Liver (tissue), 8 donors: ENCODE measurements at regions not wholly inside any gene's neighbourhood (a gene's known extent, or its start where the extent isn't known, plus 50 kb on each side); places are given as distances from the start of the nearest gene placed in this dataset.

Experiments used
- DNase-seq: peaks from one replicate; pipeline ENCODE4 v3.0.0-alpha.2; 2017; ENCODE audit warnings: low spot score
- H3K27ac ChIP-seq, 2 donors: one replicate each; pipeline ENCODE4 v1.7.0; 2013; ENCODE audit warnings: inconsistent platforms in 2 of 2, low read length in 2 of 2, control low read depth in 1 of 2, low read depth in 1 of 2, mild to moderate bottlenecking in 1 of 2
- H3K27me3 ChIP-seq, 4 donors: one replicate each; pipeline versions ENCODE4 v1.6.1 to v1.7.0; 2013; ENCODE audit warnings: low read length in 3 of 4, inconsistent platforms in 1 of 4, mild to moderate bottlenecking in 1 of 4, moderate library complexity in 1 of 4; ENCODE audit not compliant: control insufficient read depth in 4 of 4, insufficient read depth in 4 of 4
- H3K36me3 ChIP-seq, 4 donors: one replicate each; pipeline versions ENCODE4 v1.6.1 to v1.7.0; 2013; ENCODE audit warnings: low read length in 3 of 4, mild to moderate bottlenecking in 3 of 4, low read depth in 1 of 4, moderate library complexity in 1 of 4; ENCODE audit not compliant: control insufficient read depth in 4 of 4, insufficient read depth in 3 of 4
- H3K4me1 ChIP-seq, 4 donors: one replicate each; pipeline versions ENCODE4 v1.6.1 to v1.7.0; 2013; ENCODE audit warnings: low read length in 3 of 4, mild to moderate bottlenecking in 3 of 4, moderate library complexity in 1 of 4; ENCODE audit not compliant: control insufficient read depth in 4 of 4, insufficient read depth in 4 of 4
- H3K4me3 ChIP-seq, 3 donors: one replicate each; pipeline versions ENCODE4 v1.6.1 to v1.7.0; 2013; ENCODE audit warnings: low read length in 3 of 3, control low read depth in 1 of 3, low read depth in 1 of 3, mild to moderate bottlenecking in 1 of 3
- H3K9ac ChIP-seq, 2 donors: one replicate each; pipeline ENCODE4 v1.7.0; 2013; ENCODE audit warnings: low read length in 2 of 2, mild to moderate bottlenecking in 2 of 2, moderate library complexity in 2 of 2, control low read depth in 1 of 2, low read depth in 1 of 2
- H3K9me3 ChIP-seq, 4 donors: one replicate each; pipeline versions ENCODE4 v1.6.1 to v1.7.0; 2013; ENCODE audit warnings: low read length in 3 of 4; ENCODE audit not compliant: control insufficient read depth in 4 of 4
- EGR1 ChIP-seq, 2 donors: IDR thresholded peaks; 2 replicates each; pipeline ENCODE4 v1.6.1; 2016 to 2018; ENCODE audit warnings: antibody characterized with exemption in 2 of 2, low read depth in 2 of 2
- FOXA1 ChIP-seq: IDR thresholded peaks from 2 replicates; pipeline ENCODE4 v1.6.1; 2016; ENCODE audit warnings: antibody characterized with exemption
- FOXA2 ChIP-seq: IDR thresholded peaks from 2 replicates; pipeline ENCODE4 v1.6.1; 2016; ENCODE audit warnings: antibody characterized with exemption
- GABPA ChIP-seq, 2 donors: IDR thresholded peaks in 1 of 2; conservative IDR thresholded peaks in 1 of 2; 2 replicates each; pipeline ENCODE4 v1.6.1; 2016; ENCODE audit warnings: antibody characterized with exemption in 2 of 2, mild to moderate bottlenecking in 1 of 2, moderate library complexity in 1 of 2
- HNF4A ChIP-seq, 2 donors: conservative IDR thresholded peaks; 2 replicates each; pipeline ENCODE4 v1.6.1; 2016; ENCODE audit warnings: antibody characterized with exemption in 2 of 2, mild to moderate bottlenecking in 2 of 2
- HNF4G ChIP-seq: IDR thresholded peaks from 2 replicates; pipeline ENCODE4 v1.6.1; 2016; ENCODE audit warnings: antibody characterized with exemption
- JUND ChIP-seq, 2 donors: IDR thresholded peaks; 2 replicates each; pipeline ENCODE4 v1.6.1; 2016; ENCODE audit warnings: antibody characterized with exemption in 2 of 2
- NR2F2 ChIP-seq: IDR thresholded peaks from 2 replicates; pipeline ENCODE4 v1.6.1; 2016; ENCODE audit warnings: antibody characterized with exemption
- RAD21 ChIP-seq, 2 donors: IDR thresholded peaks; 2 replicates each; pipeline ENCODE4 v1.6.1; 2016; ENCODE audit warnings: antibody characterized with exemption in 2 of 2, mild to moderate bottlenecking in 2 of 2
- RXRA ChIP-seq, 2 donors: IDR thresholded peaks; 2 replicates each; pipeline ENCODE4 v1.6.1; 2017 to 2018; ENCODE audit warnings: antibody characterized with exemption in 2 of 2, mild to moderate bottlenecking in 1 of 2
- SP1 ChIP-seq: IDR thresholded peaks from 2 replicates; pipeline ENCODE4 v1.6.1; 2018; ENCODE audit warnings: antibody characterized with exemption, mild to moderate bottlenecking
- TAF1 ChIP-seq: conservative IDR thresholded peaks from 2 replicates; pipeline ENCODE4 v1.6.1; 2016; ENCODE audit warnings: antibody characterized with exemption, mild to moderate bottlenecking
- YY1 ChIP-seq: IDR thresholded peaks from 2 replicates; pipeline ENCODE4 v1.6.1; 2016; ENCODE audit warnings: antibody characterized with exemption, mild to moderate bottlenecking
- WGBS: extraction: QIAGEN DNeasy Blood & Tissue Kit; methylation state at CpG from one replicate; pipeline ENCODE4 v1.1.7; 2013; 5-methylcytosine and 5-hydroxymethylcytosine counted together
- TF ChIP-seq, protein P1 (sequence below): fragments of 150-350 bp; IDR thresholded peaks from 2 replicates; pipeline ENCODE4 v1.5.1; 2017; ENCODE audit warnings: improper control_type of control experiment, low read depth, low read length; ENCODE audit not compliant: missing input control
- TF ChIP-seq, protein P2 (sequence below): IDR thresholded peaks from 2 replicates; pipeline ENCODE4 v1.6.1; 2016; ENCODE audit warnings: antibody characterized with exemption
- TF ChIP-seq, protein P3 (sequence below): IDR thresholded peaks from 2 replicates; pipeline ENCODE4 v1.6.1; 2016; ENCODE audit warnings: antibody characterized with exemption, mild to moderate bottlenecking
- TF ChIP-seq, protein P4 (sequence below): IDR thresholded peaks from 2 replicates; pipeline ENCODE4 v1.6.1; 2016; ENCODE audit warnings: antibody characterized with exemption
- donor health status: healthy.
- donor health status: healthy.
- donor health status: healthy.
- donor health status: healthy.
- donor health status: healthy.

DNA sequence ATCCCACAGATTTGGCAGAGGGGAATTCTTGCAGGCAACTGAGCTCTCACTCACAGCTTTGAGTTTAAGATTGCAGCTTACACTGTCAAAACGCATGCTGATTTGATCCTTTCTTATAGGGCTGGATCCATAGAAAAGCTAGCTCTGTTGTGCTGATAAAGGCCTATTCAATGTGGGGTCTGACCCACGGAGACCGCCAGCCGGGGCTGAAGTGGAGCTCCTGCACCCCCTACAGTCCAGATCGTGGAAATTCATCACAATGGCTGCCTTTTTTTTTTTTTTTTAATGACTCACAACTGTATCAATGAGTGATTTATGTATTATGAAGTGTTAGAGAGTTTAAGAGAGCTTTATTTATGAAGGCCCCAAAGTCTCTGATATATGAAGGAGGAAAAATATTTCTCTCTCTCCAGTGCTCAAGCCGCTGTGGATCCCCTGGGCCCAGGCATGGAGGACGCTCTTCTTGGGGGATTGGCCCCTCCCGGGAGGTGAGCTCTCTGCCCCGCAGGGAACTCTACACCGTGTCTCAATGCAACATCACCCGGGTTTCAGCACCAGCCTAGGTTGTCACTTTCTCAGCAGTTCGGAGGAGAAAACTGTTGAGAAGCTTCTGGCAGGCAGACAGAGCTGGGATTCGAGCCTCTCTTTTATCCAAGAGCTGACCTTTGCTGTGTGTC, 700.2 kb downstream of the IRX1 start:
- Histone ChIP-seq H3K9ac (no peak overlapping the region), H3K4me3 (no peak overlapping the region), H3K27ac (no peak overlapping the region), H3K4me1 (no peaks in the 10 kb centered on the region), H3K27me3 (peaks cover 0 to 7% (median 0%) of the 10 kb centered on the region in 4 donors), H3K36me3 (no peaks in the 10 kb centered on the region), H3K9me3 (peaks cover 0 to 1% (median 0%) of the 10 kb centered on the region in 4 donors)
- no peak for DNase-seq
- TF ChIP-seq HNF4G (no peak), GABPA (IDR thresholded peaks at IDR 0.05 in 1 of 2, conservative IDR thresholded peaks at IDR 0.05 in 1 of 2) (no peak), RAD21 (IDR thresholded peaks at IDR 0.05) (peak; percentile 8 to 19), FOXA1 (no peak)
- 28% methylated on average over 13 of the region's 13 CpGs for WGBS

DNA sequence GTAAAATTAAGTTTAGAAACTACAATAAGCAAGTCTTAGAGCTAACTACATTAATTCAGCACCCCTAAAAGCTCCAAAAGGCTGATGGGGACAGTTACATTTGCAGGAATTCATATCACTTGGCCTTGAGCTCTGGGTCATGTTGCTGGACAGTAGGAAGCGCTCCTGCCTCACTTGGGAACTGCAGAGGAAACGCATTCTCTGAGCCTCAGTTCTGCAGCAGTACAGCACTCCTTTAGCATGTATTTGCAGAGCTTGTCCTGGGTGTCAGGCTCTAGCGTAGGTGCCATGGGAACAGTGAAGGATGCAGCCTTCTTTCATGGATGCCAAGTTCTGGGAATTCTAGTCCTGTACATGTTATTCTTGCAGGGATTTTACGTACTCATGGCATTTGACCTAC, 710.4 kb downstream of the IRX1 start:
- no peaks in the 10 kb centered on the region for H3K9me3 ChIP-seq
- 72% methylated on average over 4 of the region's 4 CpGs for WGBS
- H3K4me1 ChIP-seq, result no peaks in the 10 kb centered on the region
- no peaks in the 10 kb centered on the region for H3K36me3 ChIP-seq
- H3K27me3 ChIP-seq, result no peaks in the 10 kb centered on the region
- H3K4me3 ChIP-seq, result no peak overlapping the region
- no peak for TF ChIP-seq EGR1 (IDR thresholded peaks at IDR 0.05; ENCODE audit: low read depth in 2 of 2)
- no peak for TF ChIP-seq JUND (IDR thresholded peaks at IDR 0.05)
- TF ChIP-seq SP1, result no peak
- no peak for TF ChIP-seq NR2F2
- TF ChIP-seq YY1, result no peak
- TF ChIP-seq, protein P1, sequence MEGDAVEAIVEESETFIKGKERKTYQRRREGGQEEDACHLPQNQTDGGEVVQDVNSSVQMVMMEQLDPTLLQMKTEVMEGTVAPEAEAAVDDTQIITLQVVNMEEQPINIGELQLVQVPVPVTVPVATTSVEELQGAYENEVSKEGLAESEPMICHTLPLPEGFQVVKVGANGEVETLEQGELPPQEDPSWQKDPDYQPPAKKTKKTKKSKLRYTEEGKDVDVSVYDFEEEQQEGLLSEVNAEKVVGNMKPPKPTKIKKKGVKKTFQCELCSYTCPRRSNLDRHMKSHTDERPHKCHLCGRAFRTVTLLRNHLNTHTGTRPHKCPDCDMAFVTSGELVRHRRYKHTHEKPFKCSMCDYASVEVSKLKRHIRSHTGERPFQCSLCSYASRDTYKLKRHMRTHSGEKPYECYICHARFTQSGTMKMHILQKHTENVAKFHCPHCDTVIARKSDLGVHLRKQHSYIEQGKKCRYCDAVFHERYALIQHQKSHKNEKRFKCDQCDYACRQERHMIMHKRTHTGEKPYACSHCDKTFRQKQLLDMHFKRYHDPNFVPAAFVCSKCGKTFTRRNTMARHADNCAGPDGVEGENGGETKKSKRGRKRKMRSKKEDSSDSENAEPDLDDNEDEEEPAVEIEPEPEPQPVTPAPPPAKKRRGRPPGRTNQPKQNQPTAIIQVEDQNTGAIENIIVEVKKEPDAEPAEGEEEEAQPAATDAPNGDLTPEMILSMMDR, result no peak
- TF ChIP-seq, protein P2, sequence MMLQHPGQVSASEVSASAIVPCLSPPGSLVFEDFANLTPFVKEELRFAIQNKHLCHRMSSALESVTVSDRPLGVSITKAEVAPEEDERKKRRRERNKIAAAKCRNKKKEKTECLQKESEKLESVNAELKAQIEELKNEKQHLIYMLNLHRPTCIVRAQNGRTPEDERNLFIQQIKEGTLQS, result no peak
- no peak for TF ChIP-seq RAD21 (IDR thresholded peaks at IDR 0.05)
- TF ChIP-seq FOXA1, result no peak
- no peak for TF ChIP-seq HNF4A (conservative IDR thresholded peaks at IDR 0.05)
- TF ChIP-seq GABPA (IDR thresholded peaks at IDR 0.05 in 1 of 2, conservative IDR thresholded peaks at IDR 0.05 in 1 of 2), result no peak
- TF ChIP-seq, protein P3, sequence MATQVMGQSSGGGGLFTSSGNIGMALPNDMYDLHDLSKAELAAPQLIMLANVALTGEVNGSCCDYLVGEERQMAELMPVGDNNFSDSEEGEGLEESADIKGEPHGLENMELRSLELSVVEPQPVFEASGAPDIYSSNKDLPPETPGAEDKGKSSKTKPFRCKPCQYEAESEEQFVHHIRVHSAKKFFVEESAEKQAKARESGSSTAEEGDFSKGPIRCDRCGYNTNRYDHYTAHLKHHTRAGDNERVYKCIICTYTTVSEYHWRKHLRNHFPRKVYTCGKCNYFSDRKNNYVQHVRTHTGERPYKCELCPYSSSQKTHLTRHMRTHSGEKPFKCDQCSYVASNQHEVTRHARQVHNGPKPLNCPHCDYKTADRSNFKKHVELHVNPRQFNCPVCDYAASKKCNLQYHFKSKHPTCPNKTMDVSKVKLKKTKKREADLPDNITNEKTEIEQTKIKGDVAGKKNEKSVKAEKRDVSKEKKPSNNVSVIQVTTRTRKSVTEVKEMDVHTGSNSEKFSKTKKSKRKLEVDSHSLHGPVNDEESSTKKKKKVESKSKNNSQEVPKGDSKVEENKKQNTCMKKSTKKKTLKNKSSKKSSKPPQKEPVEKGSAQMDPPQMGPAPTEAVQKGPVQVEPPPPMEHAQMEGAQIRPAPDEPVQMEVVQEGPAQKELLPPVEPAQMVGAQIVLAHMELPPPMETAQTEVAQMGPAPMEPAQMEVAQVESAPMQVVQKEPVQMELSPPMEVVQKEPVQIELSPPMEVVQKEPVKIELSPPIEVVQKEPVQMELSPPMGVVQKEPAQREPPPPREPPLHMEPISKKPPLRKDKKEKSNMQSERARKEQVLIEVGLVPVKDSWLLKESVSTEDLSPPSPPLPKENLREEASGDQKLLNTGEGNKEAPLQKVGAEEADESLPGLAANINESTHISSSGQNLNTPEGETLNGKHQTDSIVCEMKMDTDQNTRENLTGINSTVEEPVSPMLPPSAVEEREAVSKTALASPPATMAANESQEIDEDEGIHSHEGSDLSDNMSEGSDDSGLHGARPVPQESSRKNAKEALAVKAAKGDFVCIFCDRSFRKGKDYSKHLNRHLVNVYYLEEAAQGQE, result no peak
- TF ChIP-seq TAF1, result no peak
- no peak for TF ChIP-seq RXRA (IDR thresholded peaks at IDR 0.05)
- no peak for TF ChIP-seq FOXA2
- TF ChIP-seq, protein P4, sequence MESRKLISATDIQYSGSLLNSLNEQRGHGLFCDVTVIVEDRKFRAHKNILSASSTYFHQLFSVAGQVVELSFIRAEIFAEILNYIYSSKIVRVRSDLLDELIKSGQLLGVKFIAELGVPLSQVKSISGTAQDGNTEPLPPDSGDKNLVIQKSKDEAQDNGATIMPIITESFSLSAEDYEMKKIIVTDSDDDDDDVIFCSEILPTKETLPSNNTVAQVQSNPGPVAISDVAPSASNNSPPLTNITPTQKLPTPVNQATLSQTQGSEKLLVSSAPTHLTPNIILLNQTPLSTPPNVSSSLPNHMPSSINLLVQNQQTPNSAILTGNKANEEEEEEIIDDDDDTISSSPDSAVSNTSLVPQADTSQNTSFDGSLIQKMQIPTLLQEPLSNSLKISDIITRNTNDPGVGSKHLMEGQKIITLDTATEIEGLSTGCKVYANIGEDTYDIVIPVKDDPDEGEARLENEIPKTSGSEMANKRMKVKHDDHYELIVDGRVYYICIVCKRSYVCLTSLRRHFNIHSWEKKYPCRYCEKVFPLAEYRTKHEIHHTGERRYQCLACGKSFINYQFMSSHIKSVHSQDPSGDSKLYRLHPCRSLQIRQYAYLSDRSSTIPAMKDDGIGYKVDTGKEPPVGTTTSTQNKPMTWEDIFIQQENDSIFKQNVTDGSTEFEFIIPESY, result no peak
- no peak for TF ChIP-seq HNF4G
- DNase-seq, result no peak
- H3K27ac ChIP-seq, result no peak overlapping the region
- no peak overlapping the region for H3K9ac ChIP-seq
